Panc1 (cell line): ENCODE measurements at regions not wholly inside any gene's neighbourhood (a gene's known extent, or its start where the extent isn't known, plus 50 kb on each side); places are given as distances from the start of the nearest gene placed in this dataset.

ENCODE experiments used
- ATAC-seq: fragments of 200-7000 bp; cut with Tn5 transposase; 2 replicates; pipeline ENCODE4 v1.9.1; 2020; ENCODE audit warnings: mild to moderate bottlenecking, moderate library complexity
- BruUV-seq: library from RNA; stranded (reverse); fragments of 400-500 nt; replicated peaks from 2 replicates; lab custom pipeline; 2021; lab: Mats Ljungman, UMichigan
- CTCF ChIA-PET: fragments of 300-600 bp; sonication (Branson Sonifier 250); formaldehyde crosslinking; loops from one replicate; lab custom pipeline; 2022; ENCODE audit warnings: antibody characterized with exemption; lab: Charles Lee
- POLR2A ChIA-PET: fragments of 300-600 bp; sonication (Branson Sonifier 250); formaldehyde crosslinking; loops from one replicate; lab custom pipeline; 2022; ENCODE audit warnings: antibody characterized with exemption; lab: Charles Lee
- DNase-seq: peaks from one replicate; pipeline ENCODE4 v3.0.0-alpha.2; 2010; ENCODE audit warnings: low read depth, low spot score
- H3K27ac ChIP-seq: 2 replicates; pipeline ENCODE4 v1.5.1; 2011; ENCODE audit warnings: mild to moderate bottlenecking, low read length, inconsistent platforms
- H3K27me3 ChIP-seq: fragments of 200-500 bp; sonication (Bioruptor generic); 2 replicates; pipeline ENCODE4 v1.6.0; 2014; ENCODE audit warnings: low read length, inconsistent platforms; ENCODE audit not compliant: control insufficient read depth, insufficient read depth
- H3K36me3 ChIP-seq: fragments of 200-500 bp; sonication (Bioruptor generic); 2 replicates; pipeline ENCODE4 v1.5.1; 2014; ENCODE audit warnings: inconsistent platforms, mild to moderate bottlenecking, low read length, moderate library complexity; ENCODE audit not compliant: control insufficient read depth, insufficient read depth
- H3K4me1 ChIP-seq: 2 replicates; pipeline ENCODE4 v1.5.1; 2011; ENCODE audit warnings: inconsistent platforms, mild to moderate bottlenecking, low read length, moderate library complexity; ENCODE audit not compliant: control insufficient read depth, insufficient read depth
- H3K4me3 ChIP-seq, 2 experiments: 2 replicates each; pipeline ENCODE4 v1.5.1; 2011 to 2012; ENCODE audit warnings: low read depth in 2 of 2, low read length in 2 of 2, mild to moderate bottlenecking in 2 of 2, inconsistent platforms in 1 of 2, moderate library complexity in 1 of 2
- H3K9me3 ChIP-seq: fragments of 200-500 bp; sonication (Bioruptor generic); 2 replicates; pipeline ENCODE4 v1.5.1; 2014; ENCODE audit warnings: low read depth, mild to moderate bottlenecking, inconsistent platforms, low read length, moderate library complexity; ENCODE audit not compliant: control insufficient read depth, insufficient read depth
- POLR2AphosphoS5 ChIP-seq: IDR thresholded peaks from 2 replicates; pipeline ENCODE4 v1.6.1; 2012; ENCODE audit warnings: mild to moderate bottlenecking, low read depth, low read length, moderate library complexity
- SIN3A ChIP-seq: IDR thresholded peaks from 2 replicates; pipeline ENCODE4 v1.6.1; 2012; ENCODE audit warnings: low read depth, mild to moderate bottlenecking, low read length, moderate library complexity, borderline replicate concordance; ENCODE audit not compliant: insufficient read depth
- TCF7L2 ChIP-seq: IDR thresholded peaks from 2 replicates; pipeline ENCODE4 v1.6.1; 2011; ENCODE audit warnings: mild to moderate bottlenecking, low read depth, low read length, inconsistent platforms
- in situ Hi-C: cut with HindIII; loops from 2 replicates; pipeline ENCODE4 v1.10.0; 2016; ENCODE audit warnings: low sequenced_read_pairs, low pct_unique_long_range_greater_than_20kb
- intact Hi-C: fragments of 100-400 bp; cut with micrococcal nuclease; formaldehyde crosslinking; loops from one replicate; pipeline ENCODE4 v1.10.0; 2022; ENCODE audit not compliant: unreplicated experiment
- TF ChIP-seq, protein P1 (sequence below), 2 experiments: IDR thresholded peaks; 2 replicates each; pipeline ENCODE4 v1.6.1; 2011 to 2012; ENCODE audit warnings: low read depth in 2 of 2, control low read depth in 1 of 2, low read length in 1 of 2, mild to moderate bottlenecking in 1 of 2, moderate library complexity in 1 of 2; ENCODE audit not compliant: insufficient read depth in 1 of 2
- TF ChIP-seq, protein P2 (sequence below): fragments of 450-650 bp; IDR thresholded peaks from 2 replicates; pipeline ENCODE4 v1.5.1; 2017; ENCODE audit warnings: mild to moderate bottlenecking

DNA sequence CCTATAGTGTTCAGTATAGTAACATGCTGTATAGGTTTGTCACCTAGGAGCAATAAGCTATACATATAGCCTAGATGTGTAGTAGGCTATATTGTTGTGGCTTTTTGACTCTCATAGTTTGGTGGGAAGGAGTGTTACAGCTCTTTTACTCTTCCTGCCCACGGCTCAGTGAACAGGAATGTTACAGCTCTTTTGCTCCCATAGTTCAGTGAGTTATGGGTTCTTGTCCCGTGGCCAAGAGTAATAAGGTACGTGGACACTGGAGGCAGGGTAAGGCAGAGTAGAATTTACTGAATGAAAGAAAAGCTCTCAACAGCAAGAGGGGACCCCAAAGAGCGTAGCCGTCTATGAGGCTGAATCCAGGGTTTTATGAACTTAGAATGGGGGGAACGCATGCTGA, 734.3 kb downstream of the ADGRL2 start:
- no peak for DNase-seq
- TF ChIP-seq, protein P1, sequence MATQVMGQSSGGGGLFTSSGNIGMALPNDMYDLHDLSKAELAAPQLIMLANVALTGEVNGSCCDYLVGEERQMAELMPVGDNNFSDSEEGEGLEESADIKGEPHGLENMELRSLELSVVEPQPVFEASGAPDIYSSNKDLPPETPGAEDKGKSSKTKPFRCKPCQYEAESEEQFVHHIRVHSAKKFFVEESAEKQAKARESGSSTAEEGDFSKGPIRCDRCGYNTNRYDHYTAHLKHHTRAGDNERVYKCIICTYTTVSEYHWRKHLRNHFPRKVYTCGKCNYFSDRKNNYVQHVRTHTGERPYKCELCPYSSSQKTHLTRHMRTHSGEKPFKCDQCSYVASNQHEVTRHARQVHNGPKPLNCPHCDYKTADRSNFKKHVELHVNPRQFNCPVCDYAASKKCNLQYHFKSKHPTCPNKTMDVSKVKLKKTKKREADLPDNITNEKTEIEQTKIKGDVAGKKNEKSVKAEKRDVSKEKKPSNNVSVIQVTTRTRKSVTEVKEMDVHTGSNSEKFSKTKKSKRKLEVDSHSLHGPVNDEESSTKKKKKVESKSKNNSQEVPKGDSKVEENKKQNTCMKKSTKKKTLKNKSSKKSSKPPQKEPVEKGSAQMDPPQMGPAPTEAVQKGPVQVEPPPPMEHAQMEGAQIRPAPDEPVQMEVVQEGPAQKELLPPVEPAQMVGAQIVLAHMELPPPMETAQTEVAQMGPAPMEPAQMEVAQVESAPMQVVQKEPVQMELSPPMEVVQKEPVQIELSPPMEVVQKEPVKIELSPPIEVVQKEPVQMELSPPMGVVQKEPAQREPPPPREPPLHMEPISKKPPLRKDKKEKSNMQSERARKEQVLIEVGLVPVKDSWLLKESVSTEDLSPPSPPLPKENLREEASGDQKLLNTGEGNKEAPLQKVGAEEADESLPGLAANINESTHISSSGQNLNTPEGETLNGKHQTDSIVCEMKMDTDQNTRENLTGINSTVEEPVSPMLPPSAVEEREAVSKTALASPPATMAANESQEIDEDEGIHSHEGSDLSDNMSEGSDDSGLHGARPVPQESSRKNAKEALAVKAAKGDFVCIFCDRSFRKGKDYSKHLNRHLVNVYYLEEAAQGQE (IDR thresholded peaks at IDR 0.05; ENCODE audit: insufficient read depth in 1 of 2, low read depth in 2 of 2, low read length in 1 of 2), result no peak
- no peak for TF ChIP-seq SIN3A
- no peak for TF ChIP-seq TCF7L2
- no peak for TF ChIP-seq POLR2AphosphoS5
- TF ChIP-seq, protein P2, sequence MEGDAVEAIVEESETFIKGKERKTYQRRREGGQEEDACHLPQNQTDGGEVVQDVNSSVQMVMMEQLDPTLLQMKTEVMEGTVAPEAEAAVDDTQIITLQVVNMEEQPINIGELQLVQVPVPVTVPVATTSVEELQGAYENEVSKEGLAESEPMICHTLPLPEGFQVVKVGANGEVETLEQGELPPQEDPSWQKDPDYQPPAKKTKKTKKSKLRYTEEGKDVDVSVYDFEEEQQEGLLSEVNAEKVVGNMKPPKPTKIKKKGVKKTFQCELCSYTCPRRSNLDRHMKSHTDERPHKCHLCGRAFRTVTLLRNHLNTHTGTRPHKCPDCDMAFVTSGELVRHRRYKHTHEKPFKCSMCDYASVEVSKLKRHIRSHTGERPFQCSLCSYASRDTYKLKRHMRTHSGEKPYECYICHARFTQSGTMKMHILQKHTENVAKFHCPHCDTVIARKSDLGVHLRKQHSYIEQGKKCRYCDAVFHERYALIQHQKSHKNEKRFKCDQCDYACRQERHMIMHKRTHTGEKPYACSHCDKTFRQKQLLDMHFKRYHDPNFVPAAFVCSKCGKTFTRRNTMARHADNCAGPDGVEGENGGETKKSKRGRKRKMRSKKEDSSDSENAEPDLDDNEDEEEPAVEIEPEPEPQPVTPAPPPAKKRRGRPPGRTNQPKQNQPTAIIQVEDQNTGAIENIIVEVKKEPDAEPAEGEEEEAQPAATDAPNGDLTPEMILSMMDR, result no peak
- Histone ChIP-seq H3K9me3 (peaks cover 13% of the 10 kb centered on the region), H3K27ac (no peak overlapping the region), H3K36me3 (no peaks in the 10 kb centered on the region), H3K4me3 (no peak overlapping the region), H3K4me1 (no peaks in the 10 kb centered on the region), H3K27me3 (no peaks in the 10 kb centered on the region)
- POLR2A ChIA-PET, result no interaction called here
- in situ Hi-C loops (no loop called here), intact Hi-C loops (loop anchor here (5.0 kb wide), 1 partner anchor 47 kb away; no protein-coding TSS in a partner anchor)
- CTCF ChIA-PET, result no interaction called here
- no peak for ATAC-seq
- no TSS peak for BruUV-seq

DNA sequence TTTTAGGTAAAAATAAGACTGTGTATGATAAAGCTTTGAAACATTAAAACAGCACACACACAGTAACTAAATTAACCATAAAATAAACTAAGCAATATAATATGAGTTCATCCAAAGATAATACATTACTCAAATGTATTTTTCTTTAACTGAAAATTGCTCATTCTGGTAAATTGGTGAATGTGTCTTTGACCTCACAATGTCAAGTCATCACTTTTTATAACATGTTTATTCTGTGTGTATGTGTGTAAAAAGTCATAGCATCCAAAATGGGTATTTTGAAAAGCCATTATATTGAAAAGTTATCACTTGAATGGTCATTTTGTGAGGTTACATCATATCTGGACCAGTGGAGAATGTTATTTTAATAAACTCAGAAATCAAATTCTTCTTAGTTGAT, 724.6 kb downstream of the ADGRL2 start:
- POLR2A ChIA-PET, result interaction anchor here (0.6 kb wide), 1 partner anchor 47 kb away, joined by 3 read pairs; no protein-coding TSS in a partner anchor
- no peaks in the 10 kb centered on the region; the same call in 1 of the 2 replicates for H3K9me3 ChIP-seq
- no peak overlapping the region for H3K27ac ChIP-seq
- no peaks in the 10 kb centered on the region for H3K27me3 ChIP-seq
- in situ Hi-C loops, result no loop called here
- no peaks in the 10 kb centered on the region for H3K36me3 ChIP-seq
- no peak for ATAC-seq
- CTCF ChIA-PET, result no interaction called here
- no peak overlapping the region for H3K4me3 ChIP-seq
- no peak for TF ChIP-seq POLR2AphosphoS5
- TF ChIP-seq TCF7L2, result no peak
- no peak for TF ChIP-seq SIN3A
- TF ChIP-seq, protein P2, result no peak
- H3K4me1 ChIP-seq, result no peaks in the 10 kb centered on the region
- no peak for DNase-seq
- BruUV-seq, result no TSS peak
- intact Hi-C loops, result no loop called here
